ENCODE measurements at regions not wholly inside any gene's neighbourhood (a gene's known extent, or its start where the extent isn't known, plus 50 kb on each side); places are given as distances from the start of the nearest gene placed in this dataset.
"Not testable (repeated sequence)": the region's sequence is repeated elsewhere in the genome, so short reads cannot be mapped to it uniquely, and the experiment has no call there.

DNA sequence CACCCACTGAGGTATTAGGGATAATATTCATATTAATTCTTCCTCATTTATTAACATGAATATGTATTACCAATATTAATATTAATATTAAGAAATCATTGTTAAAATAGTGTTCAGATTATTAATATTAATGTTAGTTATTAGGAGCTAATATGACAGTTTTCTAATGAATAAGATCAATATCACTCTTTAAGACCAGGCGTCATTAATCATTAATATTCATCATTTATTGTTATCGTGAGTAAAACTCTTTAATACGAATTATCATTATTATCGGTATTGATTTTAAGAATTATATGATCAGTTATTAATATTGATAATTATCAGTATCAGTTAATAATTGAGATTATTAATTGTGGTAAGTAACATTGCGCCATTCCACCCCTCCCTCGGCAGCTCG is 101.0 kb upstream of the HMX1 start:
- TF ChIP-seq, protein P1, sequence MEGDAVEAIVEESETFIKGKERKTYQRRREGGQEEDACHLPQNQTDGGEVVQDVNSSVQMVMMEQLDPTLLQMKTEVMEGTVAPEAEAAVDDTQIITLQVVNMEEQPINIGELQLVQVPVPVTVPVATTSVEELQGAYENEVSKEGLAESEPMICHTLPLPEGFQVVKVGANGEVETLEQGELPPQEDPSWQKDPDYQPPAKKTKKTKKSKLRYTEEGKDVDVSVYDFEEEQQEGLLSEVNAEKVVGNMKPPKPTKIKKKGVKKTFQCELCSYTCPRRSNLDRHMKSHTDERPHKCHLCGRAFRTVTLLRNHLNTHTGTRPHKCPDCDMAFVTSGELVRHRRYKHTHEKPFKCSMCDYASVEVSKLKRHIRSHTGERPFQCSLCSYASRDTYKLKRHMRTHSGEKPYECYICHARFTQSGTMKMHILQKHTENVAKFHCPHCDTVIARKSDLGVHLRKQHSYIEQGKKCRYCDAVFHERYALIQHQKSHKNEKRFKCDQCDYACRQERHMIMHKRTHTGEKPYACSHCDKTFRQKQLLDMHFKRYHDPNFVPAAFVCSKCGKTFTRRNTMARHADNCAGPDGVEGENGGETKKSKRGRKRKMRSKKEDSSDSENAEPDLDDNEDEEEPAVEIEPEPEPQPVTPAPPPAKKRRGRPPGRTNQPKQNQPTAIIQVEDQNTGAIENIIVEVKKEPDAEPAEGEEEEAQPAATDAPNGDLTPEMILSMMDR (IDR thresholded peaks at IDR 0.05; ENCODE audit: insufficient read depth, low read length) = not testable (repeated sequence)
- TF ChIP-seq POLR2AphosphoS5 (IDR thresholded peaks at IDR 0.05; ENCODE audit: low read depth); GABPA (IDR thresholded peaks at IDR 0.05; ENCODE audit: low read depth); SPI1 (IDR thresholded peaks at IDR 0.05; ENCODE audit: borderline replicate concordance, low read depth): not testable (repeated sequence)
- TF ChIP-seq, protein P2, sequence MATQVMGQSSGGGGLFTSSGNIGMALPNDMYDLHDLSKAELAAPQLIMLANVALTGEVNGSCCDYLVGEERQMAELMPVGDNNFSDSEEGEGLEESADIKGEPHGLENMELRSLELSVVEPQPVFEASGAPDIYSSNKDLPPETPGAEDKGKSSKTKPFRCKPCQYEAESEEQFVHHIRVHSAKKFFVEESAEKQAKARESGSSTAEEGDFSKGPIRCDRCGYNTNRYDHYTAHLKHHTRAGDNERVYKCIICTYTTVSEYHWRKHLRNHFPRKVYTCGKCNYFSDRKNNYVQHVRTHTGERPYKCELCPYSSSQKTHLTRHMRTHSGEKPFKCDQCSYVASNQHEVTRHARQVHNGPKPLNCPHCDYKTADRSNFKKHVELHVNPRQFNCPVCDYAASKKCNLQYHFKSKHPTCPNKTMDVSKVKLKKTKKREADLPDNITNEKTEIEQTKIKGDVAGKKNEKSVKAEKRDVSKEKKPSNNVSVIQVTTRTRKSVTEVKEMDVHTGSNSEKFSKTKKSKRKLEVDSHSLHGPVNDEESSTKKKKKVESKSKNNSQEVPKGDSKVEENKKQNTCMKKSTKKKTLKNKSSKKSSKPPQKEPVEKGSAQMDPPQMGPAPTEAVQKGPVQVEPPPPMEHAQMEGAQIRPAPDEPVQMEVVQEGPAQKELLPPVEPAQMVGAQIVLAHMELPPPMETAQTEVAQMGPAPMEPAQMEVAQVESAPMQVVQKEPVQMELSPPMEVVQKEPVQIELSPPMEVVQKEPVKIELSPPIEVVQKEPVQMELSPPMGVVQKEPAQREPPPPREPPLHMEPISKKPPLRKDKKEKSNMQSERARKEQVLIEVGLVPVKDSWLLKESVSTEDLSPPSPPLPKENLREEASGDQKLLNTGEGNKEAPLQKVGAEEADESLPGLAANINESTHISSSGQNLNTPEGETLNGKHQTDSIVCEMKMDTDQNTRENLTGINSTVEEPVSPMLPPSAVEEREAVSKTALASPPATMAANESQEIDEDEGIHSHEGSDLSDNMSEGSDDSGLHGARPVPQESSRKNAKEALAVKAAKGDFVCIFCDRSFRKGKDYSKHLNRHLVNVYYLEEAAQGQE (IDR thresholded peaks at IDR 0.05; ENCODE audit: insufficient replicate concordance, low read depth) = not testable (repeated sequence)

All from HL-60 (cell line).